Osteocyte (in vitro differentiated cells): ENCODE measurements at regions not wholly inside any gene's neighbourhood (a gene's known extent, or its start where the extent isn't known, plus 50 kb on each side); places are given as distances from the start of the nearest gene placed in this dataset.

Experiments
- DNase-seq: peaks from one replicate; pipeline ENCODE4 v3.0.0; 2021; ENCODE audit warnings: mixed read lengths; ENCODE audit not compliant: unreplicated experiment; ENCODE audit errors: extremely low spot score
- H3K27ac Mint-ChIP-seq: one replicate; pipeline ENCODE4 v1.8.0; 2021; ENCODE audit warnings: mild to moderate bottlenecking, mixed read lengths; ENCODE audit not compliant: unreplicated experiment
- H3K27me3 Mint-ChIP-seq: one replicate; pipeline ENCODE4 v1.8.0; 2021; ENCODE audit warnings: mixed read lengths; ENCODE audit not compliant: unreplicated experiment
- H3K36me3 Mint-ChIP-seq: one replicate; pipeline ENCODE4 v1.8.0; 2021; ENCODE audit warnings: mixed read lengths; ENCODE audit not compliant: unreplicated experiment
- H3K4me1 Mint-ChIP-seq: one replicate; pipeline ENCODE4 v1.8.0; 2021; ENCODE audit warnings: mixed read lengths; ENCODE audit not compliant: unreplicated experiment
- H3K4me3 Mint-ChIP-seq: one replicate; pipeline ENCODE4 v1.8.0; 2021; ENCODE audit warnings: mild to moderate bottlenecking, moderate library complexity, mixed read lengths; ENCODE audit not compliant: unreplicated experiment
- H3K9me3 Mint-ChIP-seq: one replicate; pipeline ENCODE4 v1.8.0; 2021; ENCODE audit warnings: mixed read lengths; ENCODE audit not compliant: unreplicated experiment
- CTCF ChIP-seq: fragments of 200-600 bp; sonication (generic); IDR thresholded peaks from 2 replicates; pipeline ENCODE4 v1.5.0; 2021; ENCODE audit warnings: antibody characterized with exemption, mild to moderate bottlenecking, moderate library complexity

DNA sequence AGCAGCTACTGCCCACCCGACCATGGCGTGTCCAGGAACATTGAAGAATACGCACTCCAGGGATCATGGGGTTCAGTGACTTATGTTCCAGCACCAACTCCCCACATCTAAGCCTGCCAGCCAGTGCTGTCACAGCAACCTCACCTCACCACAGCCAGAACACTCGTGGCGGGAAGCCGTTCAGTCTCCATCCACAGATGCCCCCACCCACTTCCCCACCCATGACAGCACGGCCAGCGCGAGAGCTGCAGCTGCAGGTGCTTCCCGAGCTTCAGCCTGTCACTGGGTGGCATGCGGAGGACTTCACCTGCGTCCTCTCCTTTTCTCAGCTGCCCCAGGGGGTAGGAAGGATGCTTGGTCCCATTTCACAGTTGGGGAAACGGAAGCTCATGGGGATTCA lies 50.3 kb downstream of the RBFOX3 start:
- no peak for DNase-seq
- peaks cover 7% of the 10 kb centered on the region for H3K27me3 Mint-ChIP-seq
- no peaks in the 10 kb centered on the region for H3K4me1 Mint-ChIP-seq
- TF ChIP-seq CTCF, result no peak
- no peaks in the 10 kb centered on the region for H3K36me3 Mint-ChIP-seq
- no peak overlapping the region for H3K27ac Mint-ChIP-seq
- no peak overlapping the region for H3K4me3 Mint-ChIP-seq
- H3K9me3 Mint-ChIP-seq, result no peaks in the 10 kb centered on the region

GRCh38 chr17:79559111-79559887 lies 51.6 kb downstream of the RBFOX3 start:
- H3K4me1 Mint-ChIP-seq, result no peaks in the 10 kb centered on the region
- H3K27me3 Mint-ChIP-seq, result peaks cover 7% of the 10 kb centered on the region
- H3K9me3 Mint-ChIP-seq, result no peaks in the 10 kb centered on the region
- H3K4me3 Mint-ChIP-seq, result no peak overlapping the region
- DNase-seq, result no peak
- no peaks in the 10 kb centered on the region for H3K36me3 Mint-ChIP-seq
- TF ChIP-seq CTCF, result no peak
- H3K27ac Mint-ChIP-seq, result no peak overlapping the region

- Mint-ChIP-seq H3K9me3 (no peaks in the 10 kb centered on the region), H3K4me3 (no peak overlapping the region), H3K4me1 (no peaks in the 10 kb centered on the region), H3K27me3 (peaks cover 7% of the 10 kb centered on the region), H3K36me3 (no peaks in the 10 kb centered on the region), H3K27ac (no peak overlapping the region)
- DNase-seq, result no peak
- TF ChIP-seq CTCF, result no peak
These were observed 52.6 kb downstream of the RBFOX3 start for GRCh38 chr17:79558091-79558900.

GRCh38 chr17:79557276-79558090 lies 53.4 kb downstream of the RBFOX3 start:
- Mint-ChIP-seq H3K27ac (no peak overlapping the region), H3K27me3 (peaks cover 6% of the 10 kb centered on the region)

More at GRCh38 chr17:79557276-79558090, 53.4 kb downstream of the RBFOX3 start:
- Mint-ChIP-seq H3K4me1 (no peaks in the 10 kb centered on the region), H3K9me3 (no peaks in the 10 kb centered on the region), H3K36me3 (no peaks in the 10 kb centered on the region), H3K4me3 (no peak overlapping the region)
- no peak for DNase-seq
- no peak for TF ChIP-seq CTCF
